Thyroid gland (tissue), 4 donors: ENCODE measurements at regions not wholly inside any gene's neighbourhood (a gene's known extent, or its start where the extent isn't known, plus 50 kb on each side); places are given as distances from the start of the nearest gene placed in this dataset.
"Not testable (repeated sequence)": the region's sequence is repeated elsewhere in the genome, so short reads cannot be mapped to it uniquely, and the experiment has no call there.

Experiments used
- CTCF ChIP-seq, 6 experiments: fragments of 200-600 bp in 3 of 6; fragments of 450-650 bp in 3 of 6; sonication (generic) in 3 of 6; IDR thresholded peaks; one replicate each; pipeline ENCODE4 v1.5.1; 2016 to 2019; ENCODE audit warnings: antibody characterized with exemption in 6 of 6, mild to moderate bottlenecking in 2 of 6, inconsistent platforms in 1 of 6, moderate library complexity in 1 of 6
- POLR2A ChIP-seq, 2 donors: fragments of 450-650 bp; IDR thresholded peaks; one replicate each; pipeline ENCODE4 v1.6.1; 2017; ENCODE audit warnings: antibody characterized with exemption in 2 of 2, mild to moderate bottlenecking in 2 of 2, moderate library complexity in 1 of 2

- not testable (repeated sequence) for TF ChIP-seq POLR2A, CTCF (IDR thresholded peaks at IDR 0.05)
Observed at GRCh38 chr1:178591811-178592210, 78.9 kb downstream of the TEX35 start.
